HCT116 (cell line): ENCODE measurements at regions not wholly inside any gene's neighbourhood (a gene's known extent, or its start where the extent isn't known, plus 50 kb on each side); places are given as distances from the start of the nearest gene placed in this dataset.

ENCODE experiments used
- ATAC-seq: fragments of 200-7000 bp; cut with Tn5 transposase; 2 replicates; pipeline ENCODE4 v1.9.1; 2020; ENCODE audit warnings: mild to moderate bottlenecking, moderate library complexity
- BruUV-seq: library from RNA; stranded (reverse); fragments of 400-500 nt; replicated peaks from 2 replicates; lab custom pipeline; 2021; lab: Mats Ljungman, UMichigan
- CTCF ChIA-PET: fragments of 300-600 bp; sonication (Branson Sonifier 250); formaldehyde crosslinking; loops from one replicate; lab custom pipeline; 2021; ENCODE audit warnings: antibody characterized with exemption; lab: Charles Lee
- POLR2A ChIA-PET: fragments of 300-600, 350-600 bp; sonication (Branson Sonifier 250); formaldehyde crosslinking; loops from one replicate; lab custom pipeline; 2021; ENCODE audit warnings: antibody characterized with exemption; lab: Charles Lee
- RAD21 ChIA-PET, 2 experiments: fragments of 300-600 bp; sonication (Branson Sonifier 250); formaldehyde crosslinking; loops; one replicate each; lab custom pipeline; 2023; ENCODE audit warnings: low total read pairs in 2 of 2; ENCODE audit not compliant: uncharacterized antibody in 2 of 2, unreplicated experiment in 2 of 2, low non-redundant PET in 1 of 2; lab: Charles Lee
- DNase-seq: peaks from one replicate; pipeline ENCODE4 v3.0.0-alpha.2; 2010; ENCODE audit warnings: low read depth, low spot score
- H2AFZ ChIP-seq: fragments of 200-600 bp; shearing (Covaris generic), sonication (generic); 2 replicates; pipeline ENCODE4 v1.6.1; 2017; ENCODE audit warnings: low read depth, mixed run types, mixed read lengths, antibody characterized with exemption, low read length; ENCODE audit not compliant: poor library complexity, severe bottlenecking
- H3K27ac ChIP-seq: 2 replicates; pipeline ENCODE4 v1.5.1; 2012; ENCODE audit warnings: low read depth, low read length
- H3K27me3 ChIP-seq: fragments of 200-600 bp; sonication (generic); 2 replicates; pipeline ENCODE4 v1.6.1; 2016; ENCODE audit warnings: mixed run types, low read length, mixed read lengths; ENCODE audit not compliant: insufficient read depth
- H3K36me3 ChIP-seq, 2 experiments: fragments of 200-500 bp in 1 of 2; fragments of 200-600 bp in 1 of 2; sonication (Bioruptor generic) in 1 of 2; sonication (generic) in 1 of 2; 2 replicates each; pipeline versions ENCODE4 v1.5.1 to v1.6.1; 2014 to 2016; ENCODE audit warnings: low read length in 2 of 2, inconsistent platforms in 1 of 2, mixed read lengths in 1 of 2, mixed run types in 1 of 2; ENCODE audit not compliant: insufficient read depth in 2 of 2, control insufficient read depth in 1 of 2
- H3K4me1 ChIP-seq, 2 experiments: fragments of 200-600 bp in 1 of 2; sonication (generic) in 1 of 2; 2 replicates each; pipeline versions ENCODE4 v1.5.1 to v1.6.1; 2012 to 2017; ENCODE audit warnings: low read length in 2 of 2, inconsistent platforms in 1 of 2, mild to moderate bottlenecking in 1 of 2, mixed read lengths in 1 of 2, mixed run types in 1 of 2, moderate library complexity in 1 of 2; ENCODE audit not compliant: insufficient read depth in 2 of 2, control insufficient read depth in 1 of 2
- H3K4me2 ChIP-seq: fragments of 200-600 bp; sonication (generic); 2 replicates; pipeline ENCODE4 v1.6.1; 2017; ENCODE audit warnings: mixed run types, low read length, mixed read lengths
- H3K4me3 ChIP-seq, 2 experiments: fragments of 200-600 bp in 1 of 2; sonication (generic) in 1 of 2; replicated peaks in 1 of 2; 2 replicates each; pipeline ENCODE4 v1.5.1; 2011 to 2016; ENCODE audit warnings: low read length in 2 of 2, control low read depth in 1 of 2, low read depth in 1 of 2, mild to moderate bottlenecking in 1 of 2, mixed read lengths in 1 of 2, mixed run types in 1 of 2
- H3K79me2 ChIP-seq: fragments of 200-600 bp; sonication (generic); 2 replicates; pipeline ENCODE4 v1.6.1; 2017; ENCODE audit warnings: mild to moderate bottlenecking, mixed run types, low read length, moderate library complexity, mixed read lengths; ENCODE audit not compliant: insufficient read depth
- H3K9ac ChIP-seq: fragments of 200-600 bp; sonication (generic); 2 replicates; pipeline ENCODE4 v1.6.1; 2016; ENCODE audit warnings: low read length, mixed read lengths
- H3K9me2 ChIP-seq: fragments of 200-600 bp; sonication (generic), shearing (Covaris generic); 2 replicates; pipeline ENCODE4 v1.6.1; 2017; ENCODE audit warnings: mixed run types, mild to moderate bottlenecking, moderate library complexity; ENCODE audit not compliant: insufficient read depth
- H3K9me3 ChIP-seq, 2 experiments: fragments of 200-500 bp in 1 of 2; fragments of 200-600 bp in 1 of 2; sonication (Bioruptor generic) in 1 of 2; sonication (generic) in 1 of 2; 2 replicates each; pipeline ENCODE4 v1.6.1; 2014 to 2017; ENCODE audit warnings: low read length in 2 of 2, mixed read lengths in 2 of 2, inconsistent platforms in 1 of 2, low read depth in 1 of 2, mild to moderate bottlenecking in 1 of 2, mixed run types in 1 of 2, moderate library complexity in 1 of 2; ENCODE audit not compliant: control insufficient read depth in 1 of 2, insufficient read depth in 1 of 2
- H4K20me1 ChIP-seq: fragments of 200-600 bp; sonication (generic), shearing (Covaris generic); 2 replicates; pipeline ENCODE4 v1.6.1; 2017; ENCODE audit warnings: mixed run types, mild to moderate bottlenecking, moderate library complexity; ENCODE audit not compliant: insufficient read depth
- CBX3 ChIP-seq: IDR thresholded peaks from 2 replicates; pipeline ENCODE4 v1.6.1; 2012; ENCODE audit warnings: low read depth
- CEBPB ChIP-seq: IDR thresholded peaks from 2 replicates; pipeline ENCODE4 v1.6.1; 2012; ENCODE audit warnings: low read depth
- EGR1 ChIP-seq: IDR thresholded peaks from 2 replicates; pipeline ENCODE4 v1.6.1; 2012; ENCODE audit warnings: low read depth
- ELF1 ChIP-seq: IDR thresholded peaks from 2 replicates; pipeline ENCODE4 v1.6.1; 2012; ENCODE audit warnings: low read depth, borderline replicate concordance
- EZH2 ChIP-seq: fragments of 200-600 bp; sonication (generic); IDR thresholded peaks from 2 replicates; pipeline ENCODE4 v1.6.1; 2017; ENCODE audit warnings: antibody characterized with exemption, mixed run types
- EZH2phosphoT487 ChIP-seq: fragments of 200-600 bp; IDR thresholded peaks from 2 replicates; pipeline ENCODE4 v1.6.1; 2018; ENCODE audit warnings: antibody characterized with exemption, borderline replicate concordance
- JUND ChIP-seq: IDR thresholded peaks from 2 replicates; pipeline ENCODE4 v1.6.1; 2012
- POLR2A ChIP-seq: IDR thresholded peaks from 2 replicates; pipeline ENCODE4 v1.7.0; 2011; ENCODE audit warnings: borderline replicate concordance; ENCODE audit not compliant: insufficient read depth, insufficient read length; ENCODE audit errors: extremely low read depth
- SIN3A ChIP-seq: IDR thresholded peaks from 2 replicates; pipeline ENCODE4 v1.6.1; 2012; ENCODE audit warnings: low read depth
- SP1 ChIP-seq: IDR thresholded peaks from 2 replicates; pipeline ENCODE4 v1.6.1; 2012; ENCODE audit warnings: low read depth
- TCF7L2 ChIP-seq: IDR thresholded peaks from 2 replicates; pipeline ENCODE4 v1.7.0; 2011; ENCODE audit warnings: borderline replicate concordance, inconsistent platforms; ENCODE audit not compliant: insufficient read depth, insufficient read length; ENCODE audit errors: extremely low read depth
- YY1 ChIP-seq: IDR thresholded peaks from 2 replicates; pipeline ENCODE4 v1.6.1; 2011; ENCODE audit warnings: low read length, low read depth, moderate library complexity, mild to moderate bottlenecking; ENCODE audit not compliant: insufficient replicate concordance; ENCODE audit errors: extremely low read depth
- ZFX ChIP-seq: fragments of 450-650 bp; IDR thresholded peaks from 2 replicates; pipeline ENCODE4 v1.6.1; 2017
- ZNF274 ChIP-seq: fragments of 200-500 bp; sonication (Bioruptor generic); IDR thresholded peaks from 2 replicates; pipeline ENCODE4 v1.6.1; 2014; ENCODE audit warnings: mild to moderate bottlenecking, low read depth, low read length, inconsistent platforms
- intact Hi-C: fragments of 100-400 bp; cut with micrococcal nuclease; formaldehyde crosslinking; loops from 2 replicates; pipeline ENCODE4 v1.10.0; 2022
- TF ChIP-seq, protein P1 (sequence below): IDR thresholded peaks from 2 replicates; pipeline ENCODE4 v1.6.1; 2011; ENCODE audit warnings: mild to moderate bottlenecking, low read length, moderate library complexity; ENCODE audit not compliant: insufficient replicate concordance; ENCODE audit errors: extremely low read depth
- TF ChIP-seq, protein P2 (sequence below): IDR thresholded peaks from 2 replicates; pipeline ENCODE4 v1.6.1; 2012
- TF ChIP-seq, protein P3 (sequence below), 3 experiments: fragments of 200-600 bp in 1 of 3; sonication (generic) in 1 of 3; IDR thresholded peaks in 2 of 3; conservative IDR thresholded peaks in 1 of 3; 2 replicates each; pipeline ENCODE4 v1.5.1; 2012 to 2017; ENCODE audit warnings: low read depth in 2 of 3, low read length in 2 of 3, antibody characterized with exemption in 1 of 3, borderline replicate concordance in 1 of 3, control low read depth in 1 of 3, mild to moderate bottlenecking in 1 of 3, mixed read lengths in 1 of 3, mixed run types in 1 of 3, moderate library complexity in 1 of 3; ENCODE audit not compliant: insufficient read depth in 1 of 3
- TF ChIP-seq, protein P4 (sequence below): IDR thresholded peaks from 2 replicates; pipeline ENCODE4 v1.6.1; 2012

DNA sequence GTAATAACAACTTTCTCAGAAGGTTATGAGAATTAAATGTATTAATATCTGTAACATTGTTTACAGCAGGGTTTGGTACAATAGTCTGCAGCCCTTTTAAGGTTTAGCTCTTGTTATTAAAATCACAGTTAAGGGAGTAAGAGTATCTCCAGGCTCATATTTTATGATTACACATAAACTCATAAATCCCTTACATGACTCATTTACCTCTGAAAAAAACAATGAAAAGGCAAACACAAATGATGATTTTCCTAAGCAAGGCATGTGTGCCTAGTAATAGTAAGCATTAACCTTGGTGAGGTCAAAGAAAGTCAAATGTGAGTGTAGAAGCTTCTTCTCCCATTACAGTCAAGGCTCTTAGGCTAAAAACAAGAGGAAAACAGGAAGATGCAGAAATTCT lies 84.5 kb upstream of the ADGRL4 start (continued):
- TF ChIP-seq, protein P1, sequence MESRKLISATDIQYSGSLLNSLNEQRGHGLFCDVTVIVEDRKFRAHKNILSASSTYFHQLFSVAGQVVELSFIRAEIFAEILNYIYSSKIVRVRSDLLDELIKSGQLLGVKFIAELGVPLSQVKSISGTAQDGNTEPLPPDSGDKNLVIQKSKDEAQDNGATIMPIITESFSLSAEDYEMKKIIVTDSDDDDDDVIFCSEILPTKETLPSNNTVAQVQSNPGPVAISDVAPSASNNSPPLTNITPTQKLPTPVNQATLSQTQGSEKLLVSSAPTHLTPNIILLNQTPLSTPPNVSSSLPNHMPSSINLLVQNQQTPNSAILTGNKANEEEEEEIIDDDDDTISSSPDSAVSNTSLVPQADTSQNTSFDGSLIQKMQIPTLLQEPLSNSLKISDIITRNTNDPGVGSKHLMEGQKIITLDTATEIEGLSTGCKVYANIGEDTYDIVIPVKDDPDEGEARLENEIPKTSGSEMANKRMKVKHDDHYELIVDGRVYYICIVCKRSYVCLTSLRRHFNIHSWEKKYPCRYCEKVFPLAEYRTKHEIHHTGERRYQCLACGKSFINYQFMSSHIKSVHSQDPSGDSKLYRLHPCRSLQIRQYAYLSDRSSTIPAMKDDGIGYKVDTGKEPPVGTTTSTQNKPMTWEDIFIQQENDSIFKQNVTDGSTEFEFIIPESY = no peak
- no peak for TF ChIP-seq CBX3
- TF ChIP-seq EZH2 = no peak
- TF ChIP-seq ZNF274 = no peak
- TF ChIP-seq SIN3A = no peak
- no peak for TF ChIP-seq TCF7L2
- TF ChIP-seq CEBPB = no peak
- no peak for TF ChIP-seq EGR1
- TF ChIP-seq, protein P2, sequence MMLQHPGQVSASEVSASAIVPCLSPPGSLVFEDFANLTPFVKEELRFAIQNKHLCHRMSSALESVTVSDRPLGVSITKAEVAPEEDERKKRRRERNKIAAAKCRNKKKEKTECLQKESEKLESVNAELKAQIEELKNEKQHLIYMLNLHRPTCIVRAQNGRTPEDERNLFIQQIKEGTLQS = no peak
- TF ChIP-seq ZFX = no peak

DNA sequence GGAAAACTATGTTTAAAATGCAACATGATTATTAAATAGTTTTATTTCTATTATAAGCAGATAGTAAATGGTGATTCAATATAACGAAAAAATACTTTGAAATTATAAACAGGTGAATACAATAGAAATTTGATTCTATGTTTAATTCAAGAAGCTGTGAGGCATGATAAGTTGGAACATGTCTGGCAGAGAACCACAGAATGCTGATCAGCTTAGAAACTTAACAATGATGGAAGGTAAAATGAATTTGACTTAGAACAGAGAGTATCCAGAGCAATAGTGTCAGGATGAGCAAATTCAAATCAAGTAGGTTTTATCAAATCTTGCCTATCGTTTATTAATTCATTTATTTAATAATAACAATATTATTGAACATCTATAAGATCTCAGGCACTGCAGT lies 83.4 kb upstream of the ADGRL4 start:
- Histone ChIP-seq H4K20me1 (no peaks in the 10 kb centered on the region), H3K4me2 (no peak overlapping the region), H3K36me3 (no peaks in the 10 kb centered on the region), H3K4me1 (no peaks in the 10 kb centered on the region), H3K79me2 (no peaks in the 10 kb centered on the region), H3K27me3 (no peaks in the 10 kb centered on the region), H3K9ac (no peak overlapping the region), H2AFZ (no peak overlapping the region), H3K4me3 (no peak overlapping the region), H3K9me2 (no peaks in the 10 kb centered on the region), H3K9me3 (no peaks in the 10 kb centered on the region), H3K27ac (no peak overlapping the region)
- intact Hi-C loops = no loop called here
- POLR2A ChIA-PET = no interaction called here
- no peak for DNase-seq
- RAD21 ChIA-PET = no interaction called here
- BruUV-seq = no TSS peak
- ATAC-seq = no peak
- CTCF ChIA-PET = no interaction called here
- TF ChIP-seq, protein P3, sequence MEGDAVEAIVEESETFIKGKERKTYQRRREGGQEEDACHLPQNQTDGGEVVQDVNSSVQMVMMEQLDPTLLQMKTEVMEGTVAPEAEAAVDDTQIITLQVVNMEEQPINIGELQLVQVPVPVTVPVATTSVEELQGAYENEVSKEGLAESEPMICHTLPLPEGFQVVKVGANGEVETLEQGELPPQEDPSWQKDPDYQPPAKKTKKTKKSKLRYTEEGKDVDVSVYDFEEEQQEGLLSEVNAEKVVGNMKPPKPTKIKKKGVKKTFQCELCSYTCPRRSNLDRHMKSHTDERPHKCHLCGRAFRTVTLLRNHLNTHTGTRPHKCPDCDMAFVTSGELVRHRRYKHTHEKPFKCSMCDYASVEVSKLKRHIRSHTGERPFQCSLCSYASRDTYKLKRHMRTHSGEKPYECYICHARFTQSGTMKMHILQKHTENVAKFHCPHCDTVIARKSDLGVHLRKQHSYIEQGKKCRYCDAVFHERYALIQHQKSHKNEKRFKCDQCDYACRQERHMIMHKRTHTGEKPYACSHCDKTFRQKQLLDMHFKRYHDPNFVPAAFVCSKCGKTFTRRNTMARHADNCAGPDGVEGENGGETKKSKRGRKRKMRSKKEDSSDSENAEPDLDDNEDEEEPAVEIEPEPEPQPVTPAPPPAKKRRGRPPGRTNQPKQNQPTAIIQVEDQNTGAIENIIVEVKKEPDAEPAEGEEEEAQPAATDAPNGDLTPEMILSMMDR (IDR thresholded peaks at IDR 0.05 in 2 of 3, conservative IDR thresholded peaks at IDR 0.05 in 1 of 3; ENCODE audit: borderline replicate concordance in 1 of 3, insufficient read depth in 1 of 3, low read depth in 2 of 3, low read length in 2 of 3) = no peak
- TF ChIP-seq YY1 (no peak), TCF7L2 (no peak), EZH2phosphoT487 (no peak), ELF1 (no peak), SP1 (no peak), JUND (no peak), SIN3A (no peak), ZNF274 (no peak), EGR1 (no peak), POLR2A (no peak)
- TF ChIP-seq, protein P4, sequence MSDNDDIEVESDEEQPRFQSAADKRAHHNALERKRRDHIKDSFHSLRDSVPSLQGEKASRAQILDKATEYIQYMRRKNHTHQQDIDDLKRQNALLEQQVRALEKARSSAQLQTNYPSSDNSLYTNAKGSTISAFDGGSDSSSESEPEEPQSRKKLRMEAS = no peak
- TF ChIP-seq, protein P2 = no peak
- TF ChIP-seq, protein P1 = no peak
